HEK293 (cell line): ENCODE measurements at regions not wholly inside any gene's neighbourhood (a gene's known extent, or its start where the extent isn't known, plus 50 kb on each side); places are given as distances from the start of the nearest gene placed in this dataset.

Source experiments
- CTCF ChIA-PET: fragments of 350-600 bp; formaldehyde crosslinking; extraction: SDS; loops from one replicate; lab custom pipeline; 2021; ENCODE audit warnings: antibody characterized with exemption; lab: Yijun Ruan, JAX
- POLR2A ChIA-PET: fragments of 300-600 bp; formaldehyde crosslinking; extraction: SDS; loops from one replicate; lab custom pipeline; 2020; ENCODE audit warnings: antibody characterized with exemption, inconsistent platforms; lab: Yijun Ruan, JAX
- H3K27ac ChIP-seq: fragments of 200-500 bp; sonication (Bioruptor generic); 2 replicates; pipeline ENCODE4 v1.5.1; 2014; ENCODE audit warnings: low read depth, low read length, control low read depth, inconsistent platforms; ENCODE audit errors: extremely low read depth
- H3K36me3 ChIP-seq, 2 experiments: fragments of 200-500 bp in 1 of 2; sonication (Bioruptor generic) in 1 of 2; 1 replicate in 1 of 2; 2 replicates in 1 of 2; pipeline ENCODE4 v1.5.1; 2014 to 2017; ENCODE audit warnings: inconsistent platforms in 2 of 2, low read length in 2 of 2; ENCODE audit not compliant: control insufficient read depth in 2 of 2, insufficient read depth in 1 of 2
- H3K4me1 ChIP-seq: fragments of 200-500 bp; sonication (Bioruptor generic); 2 replicates; pipeline ENCODE4 v1.5.1; 2014; ENCODE audit warnings: mild to moderate bottlenecking, low read length, inconsistent platforms; ENCODE audit not compliant: control insufficient read depth, insufficient read depth
- H3K4me3 ChIP-seq: 2 replicates; pipeline ENCODE4 v1.5.1; 2011; ENCODE audit warnings: low read depth, mild to moderate bottlenecking, control low read depth, low read length, moderate library complexity
- H3K9me3 ChIP-seq: fragments of 200-500 bp; sonication (Bioruptor generic); 2 replicates; pipeline ENCODE4 v1.5.1; 2014; ENCODE audit warnings: low read depth, low read length, inconsistent platforms; ENCODE audit not compliant: control insufficient read depth, insufficient read depth
- FEZF1 ChIP-seq: fragments of 450-650 bp; formaldehyde crosslinking; IDR thresholded peaks from 2 replicates; pipeline ENCODE4 v1.5.1; 2016; ENCODE audit warnings: missing biosample characterization, missing genetic modification characterization
- KLF16 ChIP-seq: fragments of 450-650 bp; formaldehyde crosslinking; IDR thresholded peaks from 2 replicates; pipeline ENCODE4 v1.5.1; 2017; ENCODE audit warnings: missing biosample characterization, missing genetic modification characterization
- WT1 ChIP-seq: fragments of 450-650 bp; formaldehyde crosslinking; IDR thresholded peaks from 2 replicates; pipeline ENCODE4 v1.5.1; 2016; ENCODE audit warnings: missing biosample characterization, missing genetic modification characterization
- YY2 ChIP-seq: fragments of 450-650 bp; formaldehyde crosslinking; IDR thresholded peaks from 2 replicates; pipeline ENCODE4 v1.5.1; 2016; ENCODE audit warnings: missing biosample characterization, missing genetic modification characterization
- ZBTB1 ChIP-seq: fragments of 450-650 bp; formaldehyde crosslinking; IDR thresholded peaks from 2 replicates; pipeline ENCODE4 v1.5.1; 2016; ENCODE audit warnings: missing biosample characterization, missing genetic modification characterization
- ZIC2 ChIP-seq: fragments of 450-650 bp; formaldehyde crosslinking; IDR thresholded peaks from 2 replicates; pipeline ENCODE4 v1.5.1; 2016; ENCODE audit warnings: missing biosample characterization, missing genetic modification characterization
- ZNF121 ChIP-seq: fragments of 450-650 bp; formaldehyde crosslinking; IDR thresholded peaks from 2 replicates; pipeline ENCODE4 v1.5.1; 2016; ENCODE audit warnings: missing biosample characterization, missing genetic modification characterization
- ZNF146 ChIP-seq: fragments of 450-650 bp; formaldehyde crosslinking; IDR thresholded peaks from 2 replicates; pipeline ENCODE4 v1.5.1; 2016; ENCODE audit warnings: missing biosample characterization, missing genetic modification characterization
- ZNF175 ChIP-seq: fragments of 450-650 bp; formaldehyde crosslinking; IDR thresholded peaks from 2 replicates; pipeline ENCODE4 v1.5.1; 2016; ENCODE audit warnings: missing biosample characterization, missing genetic modification characterization
- ZNF335 ChIP-seq: fragments of 450-650 bp; formaldehyde crosslinking; conservative IDR thresholded peaks from 2 replicates; pipeline ENCODE4 v1.5.1; 2016; ENCODE audit warnings: missing biosample characterization, missing genetic modification characterization
- ZNF510 ChIP-seq: fragments of 450-650 bp; formaldehyde crosslinking; IDR thresholded peaks from 2 replicates; pipeline ENCODE4 v1.5.1; 2018; ENCODE audit warnings: mild to moderate bottlenecking, missing genetic modification characterization, missing biosample characterization; ENCODE audit not compliant: insufficient replicate concordance
- ZNF561 ChIP-seq: fragments of 450-650 bp; IDR thresholded peaks from 2 replicates; pipeline ENCODE4 v1.5.1; 2018; ENCODE audit warnings: missing biosample characterization, missing genetic modification characterization, borderline replicate concordance
- ZNF623 ChIP-seq: fragments of 450-650 bp; formaldehyde crosslinking; IDR thresholded peaks from 2 replicates; pipeline ENCODE4 v1.5.1; 2016; ENCODE audit warnings: missing biosample characterization, missing genetic modification characterization
- ZNF776 ChIP-seq: fragments of 450-650 bp; formaldehyde crosslinking; IDR thresholded peaks from 2 replicates; pipeline ENCODE4 v1.5.0; 2017; ENCODE audit warnings: missing biosample characterization, missing genetic modification characterization, borderline replicate concordance
- TF ChIP-seq, protein P1 (sequence below): fragments of 450-650 bp; formaldehyde crosslinking; IDR thresholded peaks from 2 replicates; pipeline ENCODE4 v1.5.1; 2016; ENCODE audit warnings: missing biosample characterization, missing genetic modification characterization
- TF ChIP-seq, protein P2 (sequence below): fragments of 450-650 bp; formaldehyde crosslinking; IDR thresholded peaks from 2 replicates; pipeline ENCODE4 v1.5.1; 2016; ENCODE audit warnings: missing biosample characterization, missing genetic modification characterization
- TF ChIP-seq, protein P3 (sequence below): fragments of 450-650 bp; formaldehyde crosslinking; IDR thresholded peaks from 2 replicates; pipeline ENCODE4 v1.5.1; 2016; ENCODE audit warnings: missing biosample characterization, missing genetic modification characterization, borderline replicate concordance

DNA sequence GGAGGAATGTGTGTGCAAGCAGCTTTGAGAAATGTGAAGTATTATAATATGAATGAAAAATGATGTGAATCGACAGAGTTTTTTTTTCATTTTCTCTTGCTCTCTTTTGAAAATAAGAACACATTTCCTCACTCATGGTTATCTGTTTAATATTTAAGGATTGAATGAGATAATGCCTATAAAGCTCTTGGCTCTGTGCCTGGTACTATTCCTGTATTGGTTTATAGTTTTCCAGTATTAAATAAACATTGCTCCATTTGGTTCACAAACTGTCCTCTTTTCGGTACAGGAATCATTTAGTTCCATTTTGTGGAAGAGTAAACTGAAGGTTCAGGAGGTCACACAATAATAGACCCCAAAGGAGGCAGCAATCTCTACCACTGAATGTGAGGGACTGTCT lies 1185.5 kb upstream of the WWC1 start:
- no peak overlapping the region for H3K27ac ChIP-seq
- H3K4me1 ChIP-seq: no peaks in the 10 kb centered on the region
- CTCF ChIA-PET: no interaction called here
- H3K4me3 ChIP-seq: no peak overlapping the region
- TF ChIP-seq ZNF561 (tag by site-specific recombination) (no peak), ZNF335 (tag by site-specific recombination) (no peak), ZNF121 (tag by site-specific recombination) (no peak), ZIC2 (tag by site-specific recombination) (no peak), ZBTB1 (tag by site-specific recombination) (no peak), YY2 (tag by site-specific recombination) (no peak), KLF16 (tag by site-specific recombination) (no peak), ZNF623 (no peak), FEZF1 (no peak), ZNF146 (tag by site-specific recombination) (no peak), ZNF776 (no peak), ZNF510 (tag by site-specific recombination) (no peak), ZNF175 (tag by site-specific recombination) (no peak), WT1 (no peak)
- TF ChIP-seq, protein P1, sequence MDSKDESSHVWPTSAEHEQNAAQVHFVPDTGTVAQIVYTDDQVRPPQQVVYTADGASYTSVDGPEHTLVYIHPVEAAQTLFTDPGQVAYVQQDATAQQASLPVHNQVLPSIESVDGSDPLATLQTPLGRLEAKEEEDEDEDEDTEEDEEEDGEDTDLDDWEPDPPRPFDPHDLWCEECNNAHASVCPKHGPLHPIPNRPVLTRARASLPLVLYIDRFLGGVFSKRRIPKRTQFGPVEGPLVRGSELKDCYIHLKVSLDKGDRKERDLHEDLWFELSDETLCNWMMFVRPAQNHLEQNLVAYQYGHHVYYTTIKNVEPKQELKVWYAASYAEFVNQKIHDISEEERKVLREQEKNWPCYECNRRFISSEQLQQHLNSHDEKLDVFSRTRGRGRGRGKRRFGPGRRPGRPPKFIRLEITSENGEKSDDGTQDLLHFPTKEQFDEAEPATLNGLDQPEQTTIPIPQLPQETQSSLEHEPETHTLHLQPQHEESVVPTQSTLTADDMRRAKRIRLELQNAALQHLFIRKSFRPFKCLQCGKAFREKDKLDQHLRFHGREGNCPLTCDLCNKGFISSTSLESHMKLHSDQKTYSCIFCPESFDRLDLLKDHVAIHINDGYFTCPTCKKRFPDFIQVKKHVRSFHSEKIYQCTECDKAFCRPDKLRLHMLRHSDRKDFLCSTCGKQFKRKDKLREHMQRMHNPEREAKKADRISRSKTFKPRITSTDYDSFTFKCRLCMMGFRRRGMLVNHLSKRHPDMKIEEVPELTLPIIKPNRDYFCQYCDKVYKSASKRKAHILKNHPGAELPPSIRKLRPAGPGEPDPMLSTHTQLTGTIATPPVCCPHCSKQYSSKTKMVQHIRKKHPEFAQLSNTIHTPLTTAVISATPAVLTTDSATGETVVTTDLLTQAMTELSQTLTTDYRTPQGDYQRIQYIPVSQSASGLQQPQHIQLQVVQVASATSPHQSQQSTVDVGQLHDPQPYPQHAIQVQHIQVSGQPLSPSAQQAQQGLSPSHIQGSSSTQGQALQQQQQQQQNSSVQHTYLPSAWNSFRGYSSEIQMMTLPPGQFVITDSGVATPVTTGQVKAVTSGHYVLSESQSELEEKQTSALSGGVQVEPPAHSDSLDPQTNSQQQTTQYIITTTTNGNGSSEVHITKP (tag by site-specific recombination): no peak
- TF ChIP-seq, protein P2, sequence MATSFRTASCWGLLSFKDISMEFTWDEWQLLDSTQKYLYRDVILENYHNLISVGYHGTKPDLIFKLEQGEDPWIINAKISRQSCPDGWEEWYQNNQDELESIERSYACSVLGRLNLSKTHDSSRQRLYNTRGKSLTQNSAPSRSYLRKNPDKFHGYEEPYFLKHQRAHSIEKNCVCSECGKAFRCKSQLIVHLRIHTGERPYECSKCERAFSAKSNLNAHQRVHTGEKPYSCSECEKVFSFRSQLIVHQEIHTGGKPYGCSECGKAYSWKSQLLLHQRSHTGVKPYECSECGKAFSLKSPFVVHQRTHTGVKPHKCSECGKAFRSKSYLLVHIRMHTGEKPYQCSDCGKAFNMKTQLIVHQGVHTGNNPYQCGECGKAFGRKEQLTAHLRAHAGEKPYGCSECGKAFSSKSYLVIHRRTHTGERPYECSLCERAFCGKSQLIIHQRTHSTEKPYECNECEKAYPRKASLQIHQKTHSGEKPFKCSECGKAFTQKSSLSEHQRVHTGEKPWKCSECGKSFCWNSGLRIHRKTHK (tag by site-specific recombination): no peak
- TF ChIP-seq, protein P3, sequence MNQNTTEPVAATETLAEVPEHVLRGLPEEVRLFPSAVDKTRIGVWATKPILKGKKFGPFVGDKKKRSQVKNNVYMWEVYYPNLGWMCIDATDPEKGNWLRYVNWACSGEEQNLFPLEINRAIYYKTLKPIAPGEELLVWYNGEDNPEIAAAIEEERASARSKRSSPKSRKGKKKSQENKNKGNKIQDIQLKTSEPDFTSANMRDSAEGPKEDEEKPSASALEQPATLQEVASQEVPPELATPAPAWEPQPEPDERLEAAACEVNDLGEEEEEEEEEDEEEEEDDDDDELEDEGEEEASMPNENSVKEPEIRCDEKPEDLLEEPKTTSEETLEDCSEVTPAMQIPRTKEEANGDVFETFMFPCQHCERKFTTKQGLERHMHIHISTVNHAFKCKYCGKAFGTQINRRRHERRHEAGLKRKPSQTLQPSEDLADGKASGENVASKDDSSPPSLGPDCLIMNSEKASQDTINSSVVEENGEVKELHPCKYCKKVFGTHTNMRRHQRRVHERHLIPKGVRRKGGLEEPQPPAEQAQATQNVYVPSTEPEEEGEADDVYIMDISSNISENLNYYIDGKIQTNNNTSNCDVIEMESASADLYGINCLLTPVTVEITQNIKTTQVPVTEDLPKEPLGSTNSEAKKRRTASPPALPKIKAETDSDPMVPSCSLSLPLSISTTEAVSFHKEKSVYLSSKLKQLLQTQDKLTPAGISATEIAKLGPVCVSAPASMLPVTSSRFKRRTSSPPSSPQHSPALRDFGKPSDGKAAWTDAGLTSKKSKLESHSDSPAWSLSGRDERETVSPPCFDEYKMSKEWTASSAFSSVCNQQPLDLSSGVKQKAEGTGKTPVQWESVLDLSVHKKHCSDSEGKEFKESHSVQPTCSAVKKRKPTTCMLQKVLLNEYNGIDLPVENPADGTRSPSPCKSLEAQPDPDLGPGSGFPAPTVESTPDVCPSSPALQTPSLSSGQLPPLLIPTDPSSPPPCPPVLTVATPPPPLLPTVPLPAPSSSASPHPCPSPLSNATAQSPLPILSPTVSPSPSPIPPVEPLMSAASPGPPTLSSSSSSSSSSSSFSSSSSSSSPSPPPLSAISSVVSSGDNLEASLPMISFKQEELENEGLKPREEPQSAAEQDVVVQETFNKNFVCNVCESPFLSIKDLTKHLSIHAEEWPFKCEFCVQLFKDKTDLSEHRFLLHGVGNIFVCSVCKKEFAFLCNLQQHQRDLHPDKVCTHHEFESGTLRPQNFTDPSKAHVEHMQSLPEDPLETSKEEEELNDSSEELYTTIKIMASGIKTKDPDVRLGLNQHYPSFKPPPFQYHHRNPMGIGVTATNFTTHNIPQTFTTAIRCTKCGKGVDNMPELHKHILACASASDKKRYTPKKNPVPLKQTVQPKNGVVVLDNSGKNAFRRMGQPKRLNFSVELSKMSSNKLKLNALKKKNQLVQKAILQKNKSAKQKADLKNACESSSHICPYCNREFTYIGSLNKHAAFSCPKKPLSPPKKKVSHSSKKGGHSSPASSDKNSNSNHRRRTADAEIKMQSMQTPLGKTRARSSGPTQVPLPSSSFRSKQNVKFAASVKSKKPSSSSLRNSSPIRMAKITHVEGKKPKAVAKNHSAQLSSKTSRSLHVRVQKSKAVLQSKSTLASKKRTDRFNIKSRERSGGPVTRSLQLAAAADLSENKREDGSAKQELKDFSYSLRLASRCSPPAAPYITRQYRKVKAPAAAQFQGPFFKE (tag by site-specific recombination): no peak
- H3K9me3 ChIP-seq: no peaks in the 10 kb centered on the region
- no peaks in the 10 kb centered on the region for H3K36me3 ChIP-seq
- POLR2A ChIA-PET: no interaction called here
